ENCODE measurements at regions not wholly inside any gene's neighbourhood (a gene's known extent, or its start where the extent isn't known, plus 50 kb on each side); places are given as distances from the start of the nearest gene placed in this dataset.

DNA sequence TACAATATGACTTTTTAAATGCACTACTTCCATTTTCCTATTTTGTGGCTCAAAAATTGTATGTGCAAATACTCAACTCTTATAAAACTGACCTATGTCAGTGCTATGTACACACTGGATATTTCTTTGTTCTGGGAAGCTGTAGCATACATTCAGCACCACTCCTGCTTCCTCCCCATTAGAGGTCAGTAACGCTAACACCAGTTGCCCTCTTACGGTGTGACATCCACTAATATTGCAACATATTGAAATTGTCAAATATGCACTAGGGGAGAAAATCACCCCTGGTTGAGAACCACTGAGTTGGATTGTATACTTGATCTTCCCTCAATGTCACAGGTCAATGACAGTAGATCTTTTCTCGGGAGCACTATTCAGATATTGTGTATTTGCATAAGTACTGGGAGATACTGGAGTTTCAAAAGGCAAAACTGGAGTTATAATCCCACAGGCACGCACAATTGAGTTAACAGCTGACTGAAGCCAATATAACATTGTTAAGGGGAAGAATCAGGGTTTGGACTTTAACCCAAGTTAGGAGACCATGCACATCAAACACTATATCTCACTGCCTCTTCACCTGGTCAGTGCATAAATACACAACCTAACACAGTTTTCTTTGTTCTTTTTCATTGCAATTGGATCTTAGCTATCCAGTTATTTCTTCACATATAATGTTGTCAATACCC lies 1276.5 kb upstream of the MIR17HG start:
- no peak for DNase-seq (ENCODE audit: low spot score)

DNA sequence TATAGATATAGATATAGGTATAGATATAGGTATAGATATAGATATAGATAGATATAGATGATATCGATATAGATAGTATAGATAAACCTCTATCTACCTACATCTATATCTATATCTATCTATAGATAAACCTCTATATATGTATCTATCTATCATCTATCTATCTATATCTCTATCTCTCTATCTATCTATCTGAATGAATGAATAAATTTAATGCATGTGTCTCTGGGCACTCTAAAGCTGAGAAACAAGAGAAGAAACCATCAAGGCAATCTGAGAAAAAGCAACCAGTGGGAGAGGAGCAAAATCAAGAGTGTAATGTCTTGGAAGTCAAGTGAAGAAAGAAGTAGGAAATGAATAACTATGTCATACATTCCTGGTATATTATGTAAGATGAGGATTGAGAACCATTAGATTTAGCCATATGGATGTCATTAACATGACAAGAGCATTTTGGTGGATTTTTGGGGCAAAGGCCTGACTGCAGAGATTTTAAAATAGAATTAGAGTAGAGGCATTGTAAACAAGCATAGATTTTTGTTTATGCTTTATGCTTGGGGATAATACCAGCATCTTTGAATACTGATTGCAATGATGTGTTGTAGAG lies 1262.7 kb upstream of the MIR17HG start:
- DNase-seq (ENCODE audit: low spot score): no peak

DNA sequence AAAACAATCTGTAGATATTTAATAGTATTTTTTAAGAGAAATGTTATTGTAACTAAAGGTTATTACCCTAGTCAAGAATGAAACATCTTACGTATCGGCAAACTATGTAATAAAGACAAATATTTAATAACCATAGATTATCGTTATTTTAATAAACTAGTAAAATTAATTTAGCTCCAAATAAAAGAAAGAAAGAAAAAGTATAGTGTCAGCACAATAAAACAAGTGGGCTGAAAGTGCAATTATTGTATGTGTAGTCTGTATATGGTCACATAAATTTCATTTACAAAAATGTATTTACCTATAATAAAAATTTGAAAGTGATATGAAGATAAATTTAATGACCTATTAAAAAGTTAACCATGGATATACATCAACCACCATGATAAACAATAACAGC lies 1258.4 kb upstream of the MIR17HG start:
- no peak for DNase-seq (ENCODE audit: low spot score)

DNA sequence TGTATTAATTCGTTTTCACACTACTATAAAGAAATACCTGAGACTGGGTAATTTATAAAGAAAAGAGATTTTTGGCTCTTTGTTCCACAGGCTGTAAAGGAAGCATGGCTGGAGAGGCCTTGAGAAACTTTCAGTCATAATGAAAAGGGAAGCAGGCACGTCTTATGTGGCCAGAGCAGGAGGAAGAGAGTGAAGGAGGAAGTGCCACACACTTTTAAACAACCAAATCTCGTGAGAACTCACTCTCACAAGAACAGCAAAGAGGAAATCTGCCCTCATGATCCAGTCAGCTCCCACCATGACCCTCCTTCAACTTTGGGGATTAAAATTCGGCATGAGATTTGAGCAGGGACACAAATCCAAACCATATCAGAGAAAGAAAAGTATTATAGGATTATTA lies 1255.9 kb upstream of the MIR17HG start:
- DNase-seq (ENCODE audit: low spot score): no peak

DNA sequence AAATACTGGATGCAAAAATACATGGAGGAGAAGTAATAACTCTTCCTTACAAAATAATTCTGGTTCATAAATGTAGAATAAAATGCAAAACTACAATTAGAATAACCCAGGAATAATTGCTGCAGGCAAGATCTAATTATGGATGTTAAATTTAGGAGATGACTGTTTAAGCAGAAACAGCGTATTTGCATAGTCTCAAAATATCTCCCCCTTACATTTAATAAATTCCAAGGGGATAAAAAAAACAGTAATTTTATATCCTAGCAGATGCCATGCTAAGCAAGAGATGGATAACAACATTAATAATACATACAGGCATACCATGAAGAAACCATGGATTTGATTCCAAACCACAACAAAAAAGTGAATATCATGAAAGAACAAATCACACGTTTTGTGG lies 1253.1 kb upstream of the MIR17HG start:
- DNase-seq (ENCODE audit: low spot score): no peak

DNA sequence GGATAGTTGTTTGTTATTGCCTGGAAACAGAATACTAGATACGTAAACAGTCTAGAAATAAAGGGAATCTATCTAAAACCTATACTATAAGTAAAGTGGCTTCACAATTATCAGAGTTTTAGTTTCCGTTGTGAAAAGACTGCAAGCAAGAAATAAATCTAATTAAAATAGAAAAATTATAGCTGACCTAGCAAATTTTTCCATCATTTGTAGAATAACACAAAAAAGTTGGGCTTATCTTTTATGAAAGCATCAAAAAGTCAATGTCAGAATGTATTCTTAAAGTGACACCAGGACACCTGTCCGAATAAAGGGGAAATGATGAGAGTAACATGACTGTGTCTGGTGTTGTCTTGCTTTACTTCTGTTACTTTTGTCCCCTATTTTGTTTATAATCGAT lies 1248.9 kb upstream of the MIR17HG start:
- no peak for DNase-seq (ENCODE audit: low spot score)

DNA sequence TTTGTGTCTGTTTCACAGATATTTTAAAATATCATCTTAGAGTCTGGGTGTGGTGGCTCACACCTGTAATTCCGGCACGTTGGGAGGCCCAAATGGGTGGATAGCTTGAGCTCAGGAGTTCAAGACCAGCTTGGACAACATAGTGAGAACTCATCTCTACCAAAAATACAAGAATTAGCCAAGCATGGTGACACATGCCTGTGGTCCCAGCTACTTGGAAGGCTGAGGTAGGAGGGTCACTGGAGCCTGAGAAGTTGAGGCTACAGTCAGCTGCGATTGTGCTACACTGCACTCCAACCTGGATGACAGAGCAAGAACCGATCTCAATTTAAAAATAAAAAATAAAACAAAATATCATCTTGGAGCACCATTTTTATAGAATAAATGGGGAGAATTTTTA lies 1247.6 kb upstream of the MIR17HG start:
- DNase-seq (ENCODE audit: low spot score): no peak

DNA sequence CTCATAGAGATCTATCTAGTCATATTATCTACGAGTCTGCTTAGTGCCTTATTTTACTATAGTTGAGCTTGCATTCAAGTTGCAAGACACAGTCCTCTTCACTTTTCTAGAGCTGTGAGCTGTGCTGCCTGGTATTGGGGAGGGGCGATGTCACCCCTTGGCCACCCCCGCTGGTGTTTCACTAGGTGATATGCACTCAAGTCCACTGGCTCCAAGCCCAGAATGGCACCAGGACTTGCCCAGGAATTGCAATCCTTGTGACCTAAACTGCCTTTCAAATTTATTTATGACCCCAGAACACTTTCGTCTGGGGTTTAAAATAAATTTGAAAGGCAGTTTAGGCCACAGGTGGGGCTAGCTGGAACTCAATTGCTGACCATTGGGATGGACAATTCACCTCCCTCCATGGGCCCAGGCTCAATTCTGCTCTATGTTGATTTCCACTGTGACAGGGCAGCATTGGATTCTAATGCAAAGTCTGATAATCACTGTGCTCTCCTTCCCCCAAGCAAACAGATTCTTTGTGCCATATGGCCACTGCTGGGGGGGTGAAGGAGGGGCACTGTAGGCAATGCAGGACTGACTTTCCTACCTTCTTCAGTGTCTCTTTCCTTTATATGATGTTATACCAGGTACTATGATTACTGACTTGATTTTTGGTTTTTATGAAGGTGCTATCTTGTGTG lies 1244.2 kb upstream of the MIR17HG start:
- DNase-seq (ENCODE audit: low spot score): no peak

DNA sequence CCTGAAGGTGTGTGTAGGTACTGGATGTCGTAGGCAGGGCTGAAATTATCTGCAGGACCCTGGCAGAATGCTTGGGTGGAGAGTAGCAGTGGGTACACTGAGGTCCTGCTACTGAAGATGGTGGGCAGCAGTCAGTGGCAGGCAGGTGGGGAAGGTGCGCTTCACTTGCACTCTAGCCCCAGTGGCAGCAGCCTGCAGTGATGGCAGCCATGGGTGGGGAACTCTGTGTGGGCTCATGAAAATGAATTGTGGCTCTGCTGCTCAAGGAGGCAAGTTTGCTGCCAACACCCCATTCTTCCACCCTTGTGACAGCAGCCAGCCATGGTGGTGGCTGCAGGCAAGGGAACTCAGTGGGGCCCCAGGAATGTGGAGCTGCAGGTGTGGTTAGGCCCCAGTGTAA lies 1242.7 kb upstream of the MIR17HG start:
- no peak for DNase-seq (ENCODE audit: low spot score)

DNA sequence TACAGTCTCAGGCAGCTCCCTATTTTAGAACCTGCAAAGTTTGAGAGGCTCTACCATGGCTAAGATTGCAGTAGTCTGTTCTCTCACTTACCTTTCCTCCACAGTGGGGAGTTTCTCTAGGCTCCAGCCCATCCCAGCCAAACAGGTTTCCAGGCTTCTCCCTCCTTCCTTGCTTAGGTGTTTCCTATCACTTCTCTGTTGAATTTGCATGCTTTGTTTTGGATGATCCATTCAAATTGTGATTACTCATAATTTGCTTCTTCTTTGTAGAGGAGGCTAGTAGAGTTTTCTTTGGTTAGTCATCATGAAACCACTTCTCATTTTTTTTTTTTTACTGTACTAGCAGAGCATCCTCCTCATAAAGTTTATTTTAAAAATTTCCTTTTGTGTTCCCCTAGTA lies 1242.2 kb upstream of the MIR17HG start:
- no peak for DNase-seq (ENCODE audit: low spot score)

DNA sequence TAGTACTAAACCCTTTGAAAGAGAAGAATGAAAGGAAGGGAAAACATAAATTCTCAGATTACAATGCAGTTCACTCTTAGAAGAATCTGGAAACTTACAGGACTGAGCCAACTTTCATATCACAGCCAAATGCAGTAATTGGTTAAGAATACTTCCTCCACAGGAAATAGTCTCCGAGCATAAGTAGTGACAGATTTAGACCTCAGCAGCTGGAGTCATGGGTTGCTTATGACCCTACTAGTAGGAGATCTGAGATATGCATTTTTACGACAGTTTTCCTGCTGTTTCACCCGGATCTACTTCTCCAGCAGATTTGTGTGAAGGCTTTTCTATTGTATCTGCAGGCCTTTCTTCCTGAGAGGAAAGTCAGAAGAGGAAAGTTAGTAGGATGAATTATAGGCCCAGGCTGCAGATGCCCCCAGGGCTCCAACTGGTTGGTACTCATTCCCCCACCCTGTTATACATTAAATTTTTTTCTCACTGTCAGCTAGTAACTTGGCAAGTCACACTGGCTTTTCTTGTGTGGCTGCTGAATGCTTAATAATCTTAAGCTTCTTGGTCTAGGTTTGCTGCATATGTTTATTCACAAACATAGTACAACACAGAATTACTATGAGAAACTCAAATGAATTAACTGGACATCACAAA lies 1241.5 kb upstream of the MIR17HG start:
- no peak for DNase-seq (ENCODE audit: low spot score)

DNA sequence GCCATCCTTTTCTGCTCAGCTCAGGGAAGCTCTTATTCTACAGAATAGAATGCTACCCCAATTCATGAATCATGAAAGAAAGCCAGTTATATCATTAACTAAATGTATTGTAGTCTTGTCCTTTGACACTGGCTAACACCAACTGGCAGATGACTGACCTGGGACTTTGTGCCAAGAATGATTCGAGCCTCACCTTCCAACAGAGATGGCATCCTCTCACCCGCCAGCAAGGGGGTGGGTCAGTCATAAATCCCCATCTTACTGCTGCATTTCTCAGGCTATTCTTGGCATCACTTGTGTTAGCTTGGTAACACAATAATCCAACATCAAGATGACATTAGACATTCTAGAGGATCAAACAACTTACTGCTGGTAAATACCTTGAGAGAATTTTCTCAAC lies 1239.8 kb upstream of the MIR17HG start:
- DNase-seq (ENCODE audit: low spot score): no peak

DNA sequence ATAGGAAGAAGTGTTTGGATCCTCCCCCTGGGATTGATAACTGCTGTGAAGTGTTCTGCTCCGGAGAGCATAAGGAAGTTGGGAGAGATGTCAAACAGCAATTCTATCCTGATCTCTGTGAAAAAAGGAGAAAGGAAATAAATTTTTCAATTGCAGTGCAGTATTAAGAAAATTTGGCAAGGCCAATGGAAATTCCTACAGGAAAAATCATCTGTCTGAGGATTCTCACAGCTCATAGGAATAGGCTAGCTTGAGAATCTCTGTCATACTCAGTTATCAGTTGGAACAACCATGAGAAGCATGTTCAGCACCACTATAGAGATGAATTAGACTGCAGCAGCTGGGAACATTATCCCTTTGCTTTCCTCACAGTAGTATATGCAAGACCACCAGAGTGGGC lies 1238.9 kb upstream of the MIR17HG start:
- no peak for DNase-seq (ENCODE audit: low spot score)

DNA sequence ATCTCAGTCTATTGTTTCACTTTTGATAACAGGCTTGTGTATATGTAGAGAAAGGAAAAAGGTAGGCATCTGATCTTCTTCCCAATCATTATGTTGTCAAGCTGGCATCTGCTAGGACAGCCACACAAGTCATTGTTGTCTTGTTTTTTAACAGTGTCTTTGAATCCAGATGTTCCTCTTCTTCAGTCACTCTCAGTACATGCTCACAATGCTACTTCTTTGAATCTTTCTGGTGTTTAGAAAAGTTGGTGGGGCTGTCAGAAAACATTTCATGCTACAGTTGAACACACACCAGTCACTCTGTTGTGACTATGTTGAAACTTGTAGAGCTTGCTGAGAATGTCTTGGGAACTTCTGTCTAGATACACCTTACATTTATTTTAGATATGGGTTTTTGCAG lies 1231.4 kb upstream of the MIR17HG start:
- DNase-seq (ENCODE audit: low spot score): no peak

DNA sequence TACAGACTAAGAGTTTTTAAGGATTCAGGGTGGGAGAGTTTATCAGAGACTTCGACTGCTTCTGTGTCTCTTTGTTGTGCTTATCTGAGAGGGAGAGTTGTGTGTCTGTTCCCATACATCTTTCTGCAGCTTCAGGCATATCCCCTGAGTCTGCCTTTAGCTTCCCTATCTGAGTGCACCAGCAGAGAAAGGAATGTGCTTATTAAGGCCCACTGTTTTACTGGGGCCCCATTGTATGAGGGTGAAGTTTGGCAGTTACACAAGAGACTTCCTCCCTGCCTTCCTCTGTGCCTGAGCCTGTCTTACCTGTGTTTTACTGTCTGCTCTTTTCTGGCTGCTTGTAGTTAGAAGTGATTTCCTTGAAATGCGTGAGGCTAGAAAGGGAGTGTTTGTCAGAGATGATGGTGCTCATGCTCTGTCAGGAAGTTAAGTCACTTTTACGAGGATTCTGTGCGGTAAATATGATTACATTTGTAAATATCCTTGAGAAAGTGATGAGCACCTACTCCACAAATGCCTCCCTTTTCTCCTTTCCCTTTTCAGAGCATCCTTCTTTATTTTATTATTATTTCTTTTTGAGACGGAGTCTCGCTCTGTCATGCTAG lies 1228.9 kb upstream of the MIR17HG start:
- DNase-seq (ENCODE audit: low spot score): no peak

DNA sequence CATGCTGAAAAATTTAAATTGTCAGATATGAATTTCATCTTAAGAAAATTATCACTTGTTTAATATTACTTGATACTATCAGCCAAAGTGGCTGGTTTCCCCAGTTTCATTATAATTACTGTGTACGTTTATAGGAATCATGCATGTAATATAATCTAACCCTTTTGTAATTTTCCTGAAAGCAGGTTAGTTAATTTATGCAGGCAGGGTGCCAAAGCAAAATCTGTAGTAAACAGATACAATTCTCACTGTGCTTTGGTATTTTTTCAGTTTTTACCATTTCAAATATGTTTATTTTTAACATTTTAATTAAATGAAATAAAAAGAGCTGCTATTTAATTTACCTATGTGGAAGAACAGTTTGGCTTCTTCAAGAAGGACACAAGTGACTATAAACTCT lies 1227.5 kb upstream of the MIR17HG start:
- no peak for DNase-seq (ENCODE audit: low spot score)

DNA sequence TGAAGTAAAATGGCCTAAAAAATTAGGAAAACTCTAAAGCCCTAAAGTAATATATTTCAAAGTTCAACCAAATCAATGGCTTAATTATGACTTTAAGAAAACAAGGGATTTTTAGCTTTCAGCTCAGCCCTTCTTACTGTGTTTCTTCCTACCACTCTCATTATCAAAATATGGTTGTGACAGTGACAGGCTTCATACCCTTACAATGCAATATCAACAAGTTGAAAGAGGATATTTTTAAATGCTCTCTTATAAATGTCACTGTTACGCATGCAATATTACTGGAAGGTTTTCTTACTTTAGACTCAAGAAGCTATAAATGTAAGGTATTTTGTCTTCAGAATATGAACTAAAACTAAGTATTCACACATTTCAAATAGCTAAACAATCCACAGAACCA lies 1225.7 kb upstream of the MIR17HG start:
- no peak for DNase-seq (ENCODE audit: low spot score)

DNA sequence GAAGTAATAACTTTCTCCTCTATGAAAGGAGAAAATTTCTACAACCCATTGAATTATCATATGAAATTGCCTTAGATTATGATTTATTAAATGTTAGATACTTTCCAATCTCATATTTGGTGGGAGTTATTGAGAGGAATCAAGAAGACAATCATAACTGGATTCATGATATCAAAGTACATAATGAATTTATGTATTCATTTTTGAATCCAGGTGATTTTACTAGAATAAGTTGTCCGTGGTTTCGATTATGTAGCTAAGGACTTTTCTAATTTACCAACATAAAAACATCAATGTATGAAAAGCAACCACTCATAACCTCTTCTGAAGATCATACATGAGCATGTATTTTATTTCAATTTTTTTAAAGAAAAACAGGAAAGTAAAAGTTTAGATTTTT lies 1225.0 kb upstream of the MIR17HG start:
- DNase-seq (ENCODE audit: low spot score): no peak

DNA sequence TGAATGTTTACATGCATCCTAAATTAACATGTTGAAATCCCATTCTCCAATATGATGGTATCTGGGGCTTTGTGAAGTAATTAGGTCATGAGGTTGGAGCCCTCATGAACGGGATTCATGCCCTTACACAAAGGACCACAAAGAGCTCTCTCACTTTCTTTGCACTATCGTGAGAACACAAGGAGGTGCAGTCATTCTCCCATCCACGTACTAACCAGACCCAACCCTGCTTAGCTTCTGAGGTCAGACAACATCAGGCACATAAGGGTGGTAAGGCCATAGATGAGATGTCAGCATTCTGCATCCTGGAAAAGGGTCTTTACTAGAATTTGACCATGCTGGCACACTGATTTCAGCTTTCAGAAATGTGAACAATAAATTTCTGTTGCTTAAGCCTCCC lies 1211.9 kb upstream of the MIR17HG start:
- DNase-seq (ENCODE audit: low spot score): no peak

DNA sequence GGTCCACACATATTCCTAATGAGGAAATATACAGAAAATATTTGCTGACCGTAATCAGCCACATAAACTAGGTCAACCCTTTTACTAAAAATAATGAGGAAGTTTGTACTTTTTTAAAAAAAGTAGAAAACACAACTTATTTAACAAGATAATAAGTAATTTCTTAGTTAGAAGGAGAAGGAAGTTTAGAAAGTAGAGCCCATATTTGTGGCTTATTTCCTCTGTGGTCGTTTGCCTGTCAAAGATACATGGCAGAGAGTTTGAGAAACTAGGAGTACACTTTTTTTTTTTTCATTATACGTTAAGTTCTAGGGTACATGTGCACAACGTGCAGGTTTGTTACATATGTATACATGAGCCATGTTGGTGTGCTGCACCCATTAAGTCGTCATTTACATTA lies 1205.2 kb upstream of the MIR17HG start:
- DNase-seq (ENCODE audit: low spot score): no peak

DNA sequence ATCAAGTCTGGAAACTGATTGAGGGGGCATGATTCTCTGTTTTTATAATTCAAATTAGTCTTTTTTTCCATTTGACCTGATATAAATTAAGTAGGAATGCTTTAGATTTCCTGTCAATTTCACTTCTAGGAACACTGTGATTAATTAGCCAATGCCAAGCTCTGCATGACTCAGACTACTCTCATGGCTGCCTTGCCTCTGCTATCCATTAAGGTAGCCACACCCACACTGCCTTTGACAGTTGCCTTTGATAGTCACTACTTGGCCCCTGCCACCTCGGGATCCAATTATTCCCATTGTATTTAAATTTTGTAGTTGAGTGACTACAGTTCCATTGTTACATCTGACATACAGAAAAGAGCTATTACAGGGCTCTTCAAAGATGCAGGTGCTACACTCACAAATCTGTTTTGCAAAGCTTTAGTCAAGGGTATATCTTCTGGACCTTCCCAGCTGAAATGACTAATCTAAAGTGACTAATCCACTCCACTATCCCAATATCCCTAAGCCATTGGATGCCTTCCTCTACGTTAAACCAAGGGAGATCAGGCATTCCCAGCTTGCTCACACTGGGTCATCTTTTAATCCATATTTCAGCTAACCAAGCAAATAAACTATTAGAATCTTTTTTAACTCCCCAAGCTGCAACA lies 1193.1 kb upstream of the MIR17HG start:
- no peak for DNase-seq (ENCODE audit: low spot score)

DNA sequence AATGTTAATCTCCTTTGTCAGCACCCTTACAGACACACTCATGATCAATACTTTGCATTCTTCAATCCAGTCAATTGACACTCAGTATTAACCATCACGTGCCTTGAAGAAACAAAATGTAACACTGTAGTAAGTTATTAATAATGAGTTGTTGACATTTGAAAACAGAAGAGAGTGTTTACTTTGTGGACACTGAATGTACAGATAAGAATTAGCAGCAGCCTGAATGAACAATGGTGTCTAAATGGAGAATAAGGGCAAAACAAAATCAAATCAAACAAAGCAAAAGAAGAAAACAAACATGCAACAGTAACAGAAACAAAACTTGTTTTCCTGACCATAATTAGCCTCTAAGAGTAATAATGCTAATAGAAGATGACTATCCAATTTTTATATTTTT lies 1191.1 kb upstream of the MIR17HG start:
- DNase-seq (ENCODE audit: low spot score): no peak

Data from ecto neural progenitor cell (in vitro differentiated cells).